OCI-LY7 (cell line): ENCODE measurements at regions not wholly inside any gene's neighbourhood (a gene's known extent, or its start where the extent isn't known, plus 50 kb on each side); places are given as distances from the start of the nearest gene placed in this dataset.

ENCODE experiments used
- EZH2phosphoT487 ChIP-seq: fragments of 200-600 bp; sonication (generic); IDR thresholded peaks from 2 replicates; pipeline ENCODE4 v1.6.1; 2018; ENCODE audit warnings: low read depth, borderline replicate concordance, mild to moderate bottlenecking, mixed run types, antibody characterized with exemption, low read length, moderate library complexity, mixed read lengths
- TF ChIP-seq, protein P1 (sequence below): fragments of 200-600 bp; sonication (generic); conservative IDR thresholded peaks from 2 replicates; pipeline ENCODE4 v1.5.1; 2014; ENCODE audit warnings: mild to moderate bottlenecking, antibody characterized with exemption, low read length, moderate library complexity, mixed read lengths

DNA sequence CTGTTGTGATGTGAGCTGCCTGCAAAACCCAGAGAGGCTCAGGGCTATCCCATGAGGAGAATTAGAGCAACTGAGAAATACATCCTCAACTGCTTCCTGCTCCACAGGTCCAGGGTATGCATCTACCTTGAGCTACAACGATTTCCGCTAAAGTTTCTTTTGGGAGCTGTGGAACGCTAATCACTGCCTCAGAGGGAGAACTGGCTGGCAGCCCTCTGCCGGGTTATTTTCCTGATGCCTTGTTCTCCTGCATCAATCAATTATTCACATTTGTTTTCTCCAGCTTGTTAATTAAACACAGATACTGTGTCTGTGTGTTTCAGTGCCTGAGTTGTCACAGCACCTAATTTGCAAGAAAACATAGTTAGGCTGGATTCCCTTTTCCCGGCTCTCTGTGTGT, 211.1 kb upstream of the PLET1 start:
- TF ChIP-seq, protein P1, sequence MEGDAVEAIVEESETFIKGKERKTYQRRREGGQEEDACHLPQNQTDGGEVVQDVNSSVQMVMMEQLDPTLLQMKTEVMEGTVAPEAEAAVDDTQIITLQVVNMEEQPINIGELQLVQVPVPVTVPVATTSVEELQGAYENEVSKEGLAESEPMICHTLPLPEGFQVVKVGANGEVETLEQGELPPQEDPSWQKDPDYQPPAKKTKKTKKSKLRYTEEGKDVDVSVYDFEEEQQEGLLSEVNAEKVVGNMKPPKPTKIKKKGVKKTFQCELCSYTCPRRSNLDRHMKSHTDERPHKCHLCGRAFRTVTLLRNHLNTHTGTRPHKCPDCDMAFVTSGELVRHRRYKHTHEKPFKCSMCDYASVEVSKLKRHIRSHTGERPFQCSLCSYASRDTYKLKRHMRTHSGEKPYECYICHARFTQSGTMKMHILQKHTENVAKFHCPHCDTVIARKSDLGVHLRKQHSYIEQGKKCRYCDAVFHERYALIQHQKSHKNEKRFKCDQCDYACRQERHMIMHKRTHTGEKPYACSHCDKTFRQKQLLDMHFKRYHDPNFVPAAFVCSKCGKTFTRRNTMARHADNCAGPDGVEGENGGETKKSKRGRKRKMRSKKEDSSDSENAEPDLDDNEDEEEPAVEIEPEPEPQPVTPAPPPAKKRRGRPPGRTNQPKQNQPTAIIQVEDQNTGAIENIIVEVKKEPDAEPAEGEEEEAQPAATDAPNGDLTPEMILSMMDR, result no peak
- no peak for TF ChIP-seq EZH2phosphoT487
